ENCODE measurements at regions not wholly inside any gene's neighbourhood (a gene's known extent, or its start where the extent isn't known, plus 50 kb on each side); places are given as distances from the start of the nearest gene placed in this dataset.
A peak's percentile ranks its signal among the peaks of the same experiment; 100 is the strongest.

- BruUV-seq (replicated peaks): no TSS peak
- Histone ChIP-seq H2AK9ac (replicated peaks; ENCODE audit: low read depth, low read length, poor library complexity) (peak overlapping the region; percentile 59), H3K14ac (replicated peaks; ENCODE audit: low read depth, low read length) (peak overlapping the region; percentile 21; the same call in 1 of the 2 replicates), H4K91ac (ENCODE audit: insufficient read depth, low read depth, low read length) (peak overlapping the region; percentile 65; the same call in 1 of the 2 replicates), H2AK5ac (ENCODE audit: low read depth, low read length) (no peak overlapping the region), H3K56ac (ENCODE audit: extremely low read depth, insufficient read depth, low read length) (peak overlapping the region; percentile 1; the same call in 1 of the 2 replicates), H3K4me3 (ENCODE audit: insufficient read depth, low read depth, low read length) (no peak overlapping the region), H3K9me3 (ENCODE audit: control insufficient read depth, insufficient read depth, low read length) (peaks cover 4% of the 10 kb centered on the region; the same call in 1 of the 2 replicates), H4K20me1 (ENCODE audit: insufficient read depth, low read length) (no peaks in the 10 kb centered on the region), H3K9me1 (ENCODE audit: insufficient read depth, low read length) (no peaks in the 10 kb centered on the region; the same call in 1 of the 2 replicates), H3K79me1 (ENCODE audit: low read depth in 1 of 2, low read length in 2 of 2) (no peaks in the 10 kb centered on the region), H3K4me1 (ENCODE audit: control insufficient read depth, insufficient read depth, low read length) (peaks cover 7% of the 10 kb centered on the region; the same call in 1 of the 2 replicates), H4K8ac (ENCODE audit: low read depth in 2 of 2, low read length in 2 of 2) (peak overlapping the region; percentile 71 to 76; a peak in 2 of 4 replicates), H2BK5ac (ENCODE audit: low read depth, low read length, poor library complexity, severe bottlenecking) (peak overlapping the region; percentile 30), H3K27ac (ENCODE audit: insufficient read depth, low read length) (no peak overlapping the region), H3K4ac (ENCODE audit: low read depth, low read length) (peak overlapping the region; percentile 48; the same call in 1 of the 2 replicates), H3K18ac (ENCODE audit: low read depth, low read length) (no peak overlapping the region), H3K23ac (ENCODE audit: low read depth, low read length) (no peak overlapping the region), H3K36me3 (ENCODE audit: control insufficient read depth, insufficient read depth, low read length) (no peaks in the 10 kb centered on the region), H4K5ac (ENCODE audit: low read depth, low read length) (peak overlapping the region; percentile 23; the same call in 1 of the 2 replicates), H3K27me3 (ENCODE audit: control insufficient read depth, insufficient read depth, low read length) (no peaks in the 10 kb centered on the region), H2BK15ac (ENCODE audit: low read depth, low read length) (peak overlapping the region; percentile 84; the same call in 2 of the 3 replicates), H2BK20ac (ENCODE audit: low read depth, low read length) (peak overlapping the region; percentile 74; the same call in 1 of the 2 replicates), H3K9ac (ENCODE audit: low read depth, low read length) (no peak overlapping the region), H2BK120ac (ENCODE audit: low read depth, low read length) (peak overlapping the region; percentile 81; the same call in 1 of the 2 replicates), H2AFZ (replicated peaks; ENCODE audit: low read length, poor library complexity) (peak overlapping the region; percentile 40), H3K4me2 (ENCODE audit: low read depth, low read length) (no peak overlapping the region)
- intact Hi-C loops (cut with micrococcal nuclease) (no loop called here), in situ Hi-C loops (cut with MboI; ENCODE audit: low sequenced_read_pairs) (no loop called here), dilution Hi-C loops (cut with HindIII; ENCODE audit: low sequenced_read_pairs, unreplicated experiment) (no loop called here)
- WGBS, 2 experiments (ENCODE audit: extremely low coverage in 2 of 2, insufficient read length in 1 of 2): 73% methylated on average over 4 of the region's 11 CpGs; no CpG with 5 or more reads in 1 of the 2 experiments
- peak; percentile 23; the same call in 1 of the 2 replicates for TF ChIP-seq RFX5 (IDR thresholded peaks at IDR 0.05; ENCODE audit: low read depth, low read length)
- TF ChIP-seq USF2 (IDR thresholded peaks at IDR 0.05; ENCODE audit: low read depth, low read length): no peak
- no peak for TF ChIP-seq NFE2L2 (IDR thresholded peaks at IDR 0.05; ENCODE audit: low read depth, low read length)
- no peak for TF ChIP-seq MXI1 (IDR thresholded peaks at IDR 0.05; ENCODE audit: borderline replicate concordance, low read depth, low read length)
- ATAC-seq (ENCODE audit: low read depth): no peak
- ChIA-PET POLR2A (ENCODE audit: unreplicated experiment) (no interaction called here), CTCF (no interaction called here)
- peak; percentile 79 for DNase-seq
Observed at GRCh38 chr17:5780476-5780875, 196.2 kb upstream of the NLRP1 start.
